IMR-90 (cell line): ENCODE measurements at regions not wholly inside any gene's neighbourhood (a gene's known extent, or its start where the extent isn't known, plus 50 kb on each side); places are given as distances from the start of the nearest gene placed in this dataset.

Source experiments
- CTCF ChIP-seq: conservative IDR thresholded peaks from 2 replicates; pipeline ENCODE4 v1.5.1; 2012; ENCODE audit warnings: mild to moderate bottlenecking, low read depth, low read length, improper control_type of control experiment
- NFE2L2 ChIP-seq: fragments of 150-350 bp; IDR thresholded peaks from 2 replicates; pipeline ENCODE4 v1.6.1; 2016; ENCODE audit warnings: low read depth, mild to moderate bottlenecking, low read length
- POLR2A ChIP-seq: IDR thresholded peaks from 2 replicates; pipeline ENCODE4 v1.6.1; 2012; ENCODE audit warnings: mild to moderate bottlenecking, low read depth, low read length

- no peak for TF ChIP-seq CTCF
- no peak for TF ChIP-seq POLR2A
- TF ChIP-seq NFE2L2: no peak
Measured at GRCh38 chrX:40452031-40452430, 128.7 kb upstream of the ATP6AP2 start.
